Endothelial cell (in vitro differentiated cells): ENCODE measurements at regions not wholly inside any gene's neighbourhood (a gene's known extent, or its start where the extent isn't known, plus 50 kb on each side); places are given as distances from the start of the nearest gene placed in this dataset.
"Not testable (repeated sequence)": the region's sequence is repeated elsewhere in the genome, so short reads cannot be mapped to it uniquely, and the experiment has no call there.

Experiments
- DNase-seq: peaks from one replicate; pipeline ENCODE4 v3.0.0; 2021; ENCODE audit warnings: low spot score
- H3K27ac Mint-ChIP-seq: one replicate; pipeline ENCODE4 v1.8.0; 2021; ENCODE audit warnings: mixed read lengths, inconsistent platforms; ENCODE audit not compliant: unreplicated experiment
- H3K27me3 Mint-ChIP-seq: one replicate; pipeline ENCODE4 v1.8.0; 2021; ENCODE audit warnings: mild to moderate bottlenecking, moderate library complexity, mixed read lengths, inconsistent platforms; ENCODE audit not compliant: unreplicated experiment
- H3K36me3 Mint-ChIP-seq: one replicate; pipeline ENCODE4 v1.8.0; 2021; ENCODE audit warnings: mild to moderate bottlenecking, low read depth, mixed read lengths, inconsistent platforms; ENCODE audit not compliant: unreplicated experiment
- H3K4me1 Mint-ChIP-seq: one replicate; pipeline ENCODE4 v1.8.0; 2021; ENCODE audit warnings: mild to moderate bottlenecking, mixed read lengths, inconsistent platforms; ENCODE audit not compliant: unreplicated experiment
- H3K4me3 Mint-ChIP-seq: one replicate; pipeline ENCODE4 v1.8.0; 2021; ENCODE audit warnings: mild to moderate bottlenecking, mixed read lengths, inconsistent platforms; ENCODE audit not compliant: unreplicated experiment
- H3K9me3 Mint-ChIP-seq: one replicate; pipeline ENCODE4 v1.8.0; 2021; ENCODE audit warnings: mixed read lengths, inconsistent platforms; ENCODE audit not compliant: unreplicated experiment
- CTCF ChIP-seq: fragments of 200-600 bp; sonication (generic); IDR thresholded peaks from one replicate; pipeline ENCODE4 v1.5.0; 2021; ENCODE audit warnings: antibody characterized with exemption; ENCODE audit not compliant: unreplicated experiment

GRCh38 chr5:44756097-44756496 is 52.6 kb upstream of the MRPS30 start:
- not testable (repeated sequence) for H3K27me3 Mint-ChIP-seq, H3K4me3 Mint-ChIP-seq, H3K36me3 Mint-ChIP-seq, H3K9me3 Mint-ChIP-seq, H3K4me1 Mint-ChIP-seq, DNase-seq, H3K27ac Mint-ChIP-seq

GRCh38 chr5:44747396-44747795 is 61.4 kb upstream of the MRPS30 start:
- H3K27me3 Mint-ChIP-seq = no peaks in the 10 kb centered on the region
- no peaks in the 10 kb centered on the region for H3K9me3 Mint-ChIP-seq
- no peaks in the 10 kb centered on the region for H3K4me1 Mint-ChIP-seq
- TF ChIP-seq CTCF = no peak
- no peaks in the 10 kb centered on the region for H3K36me3 Mint-ChIP-seq
- no peak for DNase-seq
- H3K4me3 Mint-ChIP-seq = no peak overlapping the region
- H3K27ac Mint-ChIP-seq = no peak overlapping the region

GRCh38 chr5:44740660-44741059 is 68.1 kb upstream of the MRPS30 start:
- Mint-ChIP-seq H3K27ac (no peak overlapping the region), H3K4me3 (no peak overlapping the region), H3K4me1 (no peaks in the 10 kb centered on the region), H3K9me3 (no peaks in the 10 kb centered on the region), H3K36me3 (no peaks in the 10 kb centered on the region), H3K27me3 (no peaks in the 10 kb centered on the region)
- DNase-seq = no peak
- no peak for TF ChIP-seq CTCF

GRCh38 chr5:44729536-44729935 is 79.2 kb upstream of the MRPS30 start:
- no peaks in the 10 kb centered on the region for H3K36me3 Mint-ChIP-seq
- TF ChIP-seq CTCF = no peak
- H3K27ac Mint-ChIP-seq = no peak overlapping the region
- H3K27me3 Mint-ChIP-seq = peaks cover 1% of the 10 kb centered on the region
- peaks cover 12% of the 10 kb centered on the region for H3K4me1 Mint-ChIP-seq
- DNase-seq = no peak
- H3K9me3 Mint-ChIP-seq = no peaks in the 10 kb centered on the region
- H3K4me3 Mint-ChIP-seq = no peak overlapping the region

- Mint-ChIP-seq H3K27ac (no peak overlapping the region), H3K36me3 (no peaks in the 10 kb centered on the region), H3K27me3 (no peaks in the 10 kb centered on the region), H3K4me1 (peaks cover 12% of the 10 kb centered on the region), H3K9me3 (no peaks in the 10 kb centered on the region), H3K4me3 (no peak overlapping the region)
- no peak for DNase-seq
- no peak for TF ChIP-seq CTCF
Measured at GRCh38 chr5:44727100-44727499, 81.6 kb upstream of the MRPS30 start.

- H3K36me3 Mint-ChIP-seq = no peaks in the 10 kb centered on the region
- H3K27ac Mint-ChIP-seq = no peak overlapping the region
- H3K4me3 Mint-ChIP-seq = no peak overlapping the region
- DNase-seq = no peak
- no peak for TF ChIP-seq CTCF
- H3K4me1 Mint-ChIP-seq = no peaks in the 10 kb centered on the region
- H3K9me3 Mint-ChIP-seq = no peaks in the 10 kb centered on the region
- no peaks in the 10 kb centered on the region for H3K27me3 Mint-ChIP-seq
Measured at GRCh38 chr5:44719856-44720255, 88.9 kb upstream of the MRPS30 start.
